OCI-LY1 (cell line): ENCODE measurements at regions not wholly inside any gene's neighbourhood (a gene's known extent, or its start where the extent isn't known, plus 50 kb on each side); places are given as distances from the start of the nearest gene placed in this dataset.

Experiments used
- EZH2 ChIP-seq: fragments of 200-600 bp; sonication (generic), shearing (Covaris generic); IDR thresholded peaks from 2 replicates; pipeline ENCODE4 v1.8.0; 2017; ENCODE audit warnings: borderline replicate concordance, mixed run types, mild to moderate bottlenecking, antibody characterized with exemption, low read length, moderate library complexity, mixed read lengths
- TF ChIP-seq, protein P1 (sequence below): fragments of 200-600 bp; sonication (generic), shearing (Covaris generic); IDR thresholded peaks from 2 replicates; pipeline ENCODE4 v1.5.1; 2017; ENCODE audit warnings: mild to moderate bottlenecking, antibody characterized with exemption, low read length, moderate library complexity, mixed read lengths

- TF ChIP-seq, protein P1, sequence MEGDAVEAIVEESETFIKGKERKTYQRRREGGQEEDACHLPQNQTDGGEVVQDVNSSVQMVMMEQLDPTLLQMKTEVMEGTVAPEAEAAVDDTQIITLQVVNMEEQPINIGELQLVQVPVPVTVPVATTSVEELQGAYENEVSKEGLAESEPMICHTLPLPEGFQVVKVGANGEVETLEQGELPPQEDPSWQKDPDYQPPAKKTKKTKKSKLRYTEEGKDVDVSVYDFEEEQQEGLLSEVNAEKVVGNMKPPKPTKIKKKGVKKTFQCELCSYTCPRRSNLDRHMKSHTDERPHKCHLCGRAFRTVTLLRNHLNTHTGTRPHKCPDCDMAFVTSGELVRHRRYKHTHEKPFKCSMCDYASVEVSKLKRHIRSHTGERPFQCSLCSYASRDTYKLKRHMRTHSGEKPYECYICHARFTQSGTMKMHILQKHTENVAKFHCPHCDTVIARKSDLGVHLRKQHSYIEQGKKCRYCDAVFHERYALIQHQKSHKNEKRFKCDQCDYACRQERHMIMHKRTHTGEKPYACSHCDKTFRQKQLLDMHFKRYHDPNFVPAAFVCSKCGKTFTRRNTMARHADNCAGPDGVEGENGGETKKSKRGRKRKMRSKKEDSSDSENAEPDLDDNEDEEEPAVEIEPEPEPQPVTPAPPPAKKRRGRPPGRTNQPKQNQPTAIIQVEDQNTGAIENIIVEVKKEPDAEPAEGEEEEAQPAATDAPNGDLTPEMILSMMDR: no peak
- TF ChIP-seq EZH2: no peak
These were observed 102.8 kb upstream of the PCDH18 start for GRCh38 chr4:137635108-137635507.
